ENCODE measurements at regions not wholly inside any gene's neighbourhood (a gene's known extent, or its start where the extent isn't known, plus 50 kb on each side); places are given as distances from the start of the nearest gene placed in this dataset.
"Not testable (repeated sequence)": the region's sequence is repeated elsewhere in the genome, so short reads cannot be mapped to it uniquely, and the experiment has no call there.

DNA sequence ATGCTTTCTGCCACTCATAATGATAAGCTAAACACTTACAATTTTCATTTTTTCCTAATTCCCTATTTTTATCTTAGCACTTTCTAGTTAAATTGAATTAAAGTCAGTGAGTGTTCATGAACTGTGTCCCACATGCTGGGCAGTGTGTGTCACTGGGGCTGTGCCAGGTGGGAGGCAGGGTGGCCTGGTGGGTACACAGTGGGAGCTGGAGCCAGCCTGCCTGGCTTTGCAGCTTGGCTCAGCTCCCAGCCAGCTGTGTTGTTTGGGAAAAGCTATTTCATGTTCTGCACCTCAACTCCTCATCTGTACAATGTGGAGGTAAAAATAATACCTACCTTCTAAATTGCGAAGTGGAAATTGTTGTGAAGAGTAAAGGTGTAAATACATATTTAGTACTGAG is 238.4 kb downstream of the PLA2G4A start:
- Histone ChIP-seq H3K36me3 (ENCODE audit: insufficient read depth, low read length) (no peaks in the 10 kb centered on the region), H3K27me3 (ENCODE audit: insufficient read depth, low read depth, low read length) (no peaks in the 10 kb centered on the region), H3K9me3 (ENCODE audit: low read length) (no peaks in the 10 kb centered on the region), H3K27ac (ENCODE audit: low read length) (no peak overlapping the region), H3K9me2 (ENCODE audit: insufficient read depth, low read length) (no peaks in the 10 kb centered on the region), H3K4me3 (ENCODE audit: low read length) (no peak overlapping the region), H2AFZ (ENCODE audit: low read depth, low read length) (no peak overlapping the region), H4K20me1 (ENCODE audit: insufficient read depth) (no peaks in the 10 kb centered on the region), H3F3A (ENCODE audit: insufficient read depth, low read length, poor library complexity, severe bottlenecking) (no peaks in the 10 kb centered on the region), H3K4me2 (ENCODE audit: low read length) (no peak overlapping the region), H3K79me2 (replicated peaks; ENCODE audit: insufficient read depth, low read length) (no peaks in the 10 kb centered on the region), H3K9ac (ENCODE audit: low read length) (no peak overlapping the region)
- no peak for TF ChIP-seq RAD21 (conservative IDR thresholded peaks at IDR 0.05)
- TF ChIP-seq EP300 (conservative IDR thresholded peaks at IDR 0.05; ENCODE audit: poor library complexity, severe bottlenecking) = no peak
- TF ChIP-seq, protein P1, sequence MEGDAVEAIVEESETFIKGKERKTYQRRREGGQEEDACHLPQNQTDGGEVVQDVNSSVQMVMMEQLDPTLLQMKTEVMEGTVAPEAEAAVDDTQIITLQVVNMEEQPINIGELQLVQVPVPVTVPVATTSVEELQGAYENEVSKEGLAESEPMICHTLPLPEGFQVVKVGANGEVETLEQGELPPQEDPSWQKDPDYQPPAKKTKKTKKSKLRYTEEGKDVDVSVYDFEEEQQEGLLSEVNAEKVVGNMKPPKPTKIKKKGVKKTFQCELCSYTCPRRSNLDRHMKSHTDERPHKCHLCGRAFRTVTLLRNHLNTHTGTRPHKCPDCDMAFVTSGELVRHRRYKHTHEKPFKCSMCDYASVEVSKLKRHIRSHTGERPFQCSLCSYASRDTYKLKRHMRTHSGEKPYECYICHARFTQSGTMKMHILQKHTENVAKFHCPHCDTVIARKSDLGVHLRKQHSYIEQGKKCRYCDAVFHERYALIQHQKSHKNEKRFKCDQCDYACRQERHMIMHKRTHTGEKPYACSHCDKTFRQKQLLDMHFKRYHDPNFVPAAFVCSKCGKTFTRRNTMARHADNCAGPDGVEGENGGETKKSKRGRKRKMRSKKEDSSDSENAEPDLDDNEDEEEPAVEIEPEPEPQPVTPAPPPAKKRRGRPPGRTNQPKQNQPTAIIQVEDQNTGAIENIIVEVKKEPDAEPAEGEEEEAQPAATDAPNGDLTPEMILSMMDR (IDR thresholded peaks at IDR 0.05; ENCODE audit: poor library complexity, severe bottlenecking) = no peak
- TF ChIP-seq, protein P2, sequence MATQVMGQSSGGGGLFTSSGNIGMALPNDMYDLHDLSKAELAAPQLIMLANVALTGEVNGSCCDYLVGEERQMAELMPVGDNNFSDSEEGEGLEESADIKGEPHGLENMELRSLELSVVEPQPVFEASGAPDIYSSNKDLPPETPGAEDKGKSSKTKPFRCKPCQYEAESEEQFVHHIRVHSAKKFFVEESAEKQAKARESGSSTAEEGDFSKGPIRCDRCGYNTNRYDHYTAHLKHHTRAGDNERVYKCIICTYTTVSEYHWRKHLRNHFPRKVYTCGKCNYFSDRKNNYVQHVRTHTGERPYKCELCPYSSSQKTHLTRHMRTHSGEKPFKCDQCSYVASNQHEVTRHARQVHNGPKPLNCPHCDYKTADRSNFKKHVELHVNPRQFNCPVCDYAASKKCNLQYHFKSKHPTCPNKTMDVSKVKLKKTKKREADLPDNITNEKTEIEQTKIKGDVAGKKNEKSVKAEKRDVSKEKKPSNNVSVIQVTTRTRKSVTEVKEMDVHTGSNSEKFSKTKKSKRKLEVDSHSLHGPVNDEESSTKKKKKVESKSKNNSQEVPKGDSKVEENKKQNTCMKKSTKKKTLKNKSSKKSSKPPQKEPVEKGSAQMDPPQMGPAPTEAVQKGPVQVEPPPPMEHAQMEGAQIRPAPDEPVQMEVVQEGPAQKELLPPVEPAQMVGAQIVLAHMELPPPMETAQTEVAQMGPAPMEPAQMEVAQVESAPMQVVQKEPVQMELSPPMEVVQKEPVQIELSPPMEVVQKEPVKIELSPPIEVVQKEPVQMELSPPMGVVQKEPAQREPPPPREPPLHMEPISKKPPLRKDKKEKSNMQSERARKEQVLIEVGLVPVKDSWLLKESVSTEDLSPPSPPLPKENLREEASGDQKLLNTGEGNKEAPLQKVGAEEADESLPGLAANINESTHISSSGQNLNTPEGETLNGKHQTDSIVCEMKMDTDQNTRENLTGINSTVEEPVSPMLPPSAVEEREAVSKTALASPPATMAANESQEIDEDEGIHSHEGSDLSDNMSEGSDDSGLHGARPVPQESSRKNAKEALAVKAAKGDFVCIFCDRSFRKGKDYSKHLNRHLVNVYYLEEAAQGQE (IDR thresholded peaks at IDR 0.05; ENCODE audit: borderline replicate concordance) = no peak
- no peak for TF ChIP-seq POLR2AphosphoS5 (IDR thresholded peaks at IDR 0.05)
- no peak for TF ChIP-seq SMC3 (conservative IDR thresholded peaks at IDR 0.05; ENCODE audit: poor library complexity)

DNA sequence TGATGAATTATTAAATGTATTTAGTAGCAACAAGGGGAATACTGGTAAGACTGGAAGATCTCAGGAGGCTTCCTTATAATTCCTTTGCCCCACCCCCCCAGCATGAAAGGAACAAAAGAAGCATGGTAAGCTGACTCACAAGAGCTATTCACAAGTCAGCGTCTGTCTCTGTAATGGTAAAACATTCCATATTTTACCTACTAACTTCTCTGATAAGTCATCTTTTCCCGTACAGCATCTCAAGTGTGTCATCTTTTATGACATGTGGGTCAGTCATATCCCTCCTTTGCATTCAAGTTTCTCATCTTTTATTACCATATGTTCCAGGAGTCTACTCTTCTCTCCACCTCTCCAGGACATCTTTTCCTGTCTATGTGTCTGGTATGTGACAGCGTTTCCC is 241.3 kb downstream of the PLA2G4A start:
- Histone ChIP-seq H3K4me2 (ENCODE audit: low read length) (no peak overlapping the region), H3K9me3 (ENCODE audit: low read length) (no peaks in the 10 kb centered on the region), H3K4me3 (ENCODE audit: low read length) (no peak overlapping the region), H3K36me3 (ENCODE audit: insufficient read depth, low read length) (no peaks in the 10 kb centered on the region), H3K27ac (ENCODE audit: low read length) (no peak overlapping the region), H3K9me2 (ENCODE audit: insufficient read depth, low read length) (no peaks in the 10 kb centered on the region), H4K20me1 (ENCODE audit: insufficient read depth) (no peaks in the 10 kb centered on the region), H3K27me3 (ENCODE audit: insufficient read depth, low read depth, low read length) (no peaks in the 10 kb centered on the region), H3K9ac (ENCODE audit: low read length) (no peak overlapping the region), H2AFZ (ENCODE audit: low read depth, low read length) (no peak overlapping the region), H3K79me2 (replicated peaks; ENCODE audit: insufficient read depth, low read length) (no peaks in the 10 kb centered on the region), H3F3A (ENCODE audit: insufficient read depth, low read length, poor library complexity, severe bottlenecking) (no peaks in the 10 kb centered on the region)
- TF ChIP-seq RAD21 (conservative IDR thresholded peaks at IDR 0.05) (no peak), SMC3 (conservative IDR thresholded peaks at IDR 0.05; ENCODE audit: poor library complexity) (no peak), EZH2 (IDR thresholded peaks at IDR 0.05; ENCODE audit: borderline replicate concordance, insufficient read depth, low read length, poor library complexity, severe bottlenecking) (no peak), TAF1 (IDR thresholded peaks at IDR 0.05; ENCODE audit: low read depth) (no peak), EP300 (conservative IDR thresholded peaks at IDR 0.05; ENCODE audit: poor library complexity, severe bottlenecking) (no peak), MXI1 (conservative IDR thresholded peaks at IDR 0.05; ENCODE audit: poor library complexity, severe bottlenecking) (no peak), POLR2AphosphoS5 (IDR thresholded peaks at IDR 0.05) (no peak)
- TF ChIP-seq, protein P1 (IDR thresholded peaks at IDR 0.05; ENCODE audit: poor library complexity, severe bottlenecking) = no peak
- TF ChIP-seq, protein P2 (IDR thresholded peaks at IDR 0.05; ENCODE audit: borderline replicate concordance) = no peak

DNA sequence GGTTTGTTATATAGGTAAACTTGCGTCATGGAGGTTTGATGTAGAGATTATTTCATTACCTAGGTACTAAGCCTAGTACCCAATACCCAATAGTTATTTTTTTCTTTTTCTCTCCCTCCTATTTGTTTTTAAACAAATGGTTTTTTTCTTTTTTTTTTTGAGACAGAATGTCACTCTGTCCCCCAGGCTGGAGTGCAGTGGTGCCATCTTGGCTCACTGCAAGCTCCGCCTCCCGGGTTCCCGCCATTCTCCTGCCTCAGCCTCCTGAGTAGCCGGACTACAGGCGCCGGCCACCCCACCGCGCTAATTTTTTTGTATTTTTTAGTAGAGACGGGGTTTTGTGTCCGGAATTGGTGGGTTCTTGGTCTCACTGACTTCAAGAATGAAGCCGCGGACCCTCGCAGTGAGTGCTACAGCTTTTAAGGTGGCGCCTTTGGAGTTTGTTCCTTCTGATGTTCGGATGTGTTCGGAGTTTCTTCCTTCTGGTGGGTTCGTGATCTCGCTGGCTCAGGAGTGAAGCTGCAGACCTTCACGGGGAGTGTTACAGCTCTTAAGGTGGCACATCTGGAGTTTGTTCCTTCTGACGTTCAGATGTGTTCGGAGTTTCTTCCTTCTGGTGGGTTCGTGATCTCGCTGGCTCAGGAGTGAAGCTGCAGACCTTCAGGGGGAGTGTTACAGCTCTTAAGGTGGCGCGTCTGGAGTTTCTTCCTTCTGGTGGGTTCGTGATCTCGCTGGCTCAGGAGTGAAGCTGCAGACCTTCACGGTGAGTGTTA is 243.7 kb downstream of the PLA2G4A start:
- H3K9me2 ChIP-seq (ENCODE audit: insufficient read depth, low read length); H3K4me2 ChIP-seq (ENCODE audit: low read length): not testable (repeated sequence)

More for the DNA sequence above, 243.7 kb downstream of the PLA2G4A start:
- not testable (repeated sequence) for H3F3A ChIP-seq (ENCODE audit: insufficient read depth, low read length, poor library complexity, severe bottlenecking); H4K20me1 ChIP-seq (ENCODE audit: insufficient read depth); H3K27me3 ChIP-seq (ENCODE audit: insufficient read depth, low read depth, low read length); H3K9ac ChIP-seq (ENCODE audit: low read length); H3K36me3 ChIP-seq (ENCODE audit: insufficient read depth, low read length); H3K9me3 ChIP-seq (ENCODE audit: low read length); H2AFZ ChIP-seq (ENCODE audit: low read depth, low read length); H3K4me3 ChIP-seq (ENCODE audit: low read length); H3K27ac ChIP-seq (ENCODE audit: low read length); H3K79me2 ChIP-seq (replicated peaks; ENCODE audit: insufficient read depth, low read length)
